ENCODE measurements at regions not wholly inside any gene's neighbourhood (a gene's known extent, or its start where the extent isn't known, plus 50 kb on each side); places are given as distances from the start of the nearest gene placed in this dataset.

GRCh38 chr2:82985572-82986197, 1473.4 kb downstream of the SUCLG1 start (continued):
- no peak for TF ChIP-seq ZBTB11 (CRISPR knock-in tag; IDR thresholded peaks at IDR 0.05)
- TF ChIP-seq ZBTB33 (CRISPR knock-in tag; IDR thresholded peaks at IDR 0.05), result no peak
- no peak for TF ChIP-seq MYC (IDR thresholded peaks at IDR 0.05; ENCODE audit: low read depth, low read length)
- TF ChIP-seq MYC (CRISPR knock-in tag; IDR thresholded peaks at IDR 0.05; ENCODE audit: borderline replicate concordance, low read depth), result no peak
- no peak for TF ChIP-seq RBM17 (IDR thresholded peaks at IDR 0.05; ENCODE audit: borderline replicate concordance, low read depth, low read length)
- no peak for TF ChIP-seq SRSF1 (IDR thresholded peaks at IDR 0.05; ENCODE audit: low read depth, low read length)
- no peak for TF ChIP-seq SIN3A (IDR thresholded peaks at IDR 0.05; ENCODE audit: borderline replicate concordance in 2 of 2, control insufficient read depth in 1 of 2, low read depth in 2 of 2, low read length in 2 of 2)
- no peak for TF ChIP-seq TAF7 (tag; IDR thresholded peaks at IDR 0.05)
- TF ChIP-seq GATAD2B (IDR thresholded peaks at IDR 0.05; ENCODE audit: borderline replicate concordance), result no peak
